HG02885 (cell line): ENCODE measurements at regions not wholly inside any gene's neighbourhood (a gene's known extent, or its start where the extent isn't known, plus 50 kb on each side); places are given as distances from the start of the nearest gene placed in this dataset.
"Not testable (repeated sequence)": the region's sequence is repeated elsewhere in the genome, so short reads cannot be mapped to it uniquely, and the experiment has no call there.

Source experiments
- ATAC-seq: cut with Tn5 transposase; IDR thresholded peaks from one replicate; pipeline ENCODE4 v1.9.1; 2021; ENCODE audit warnings: mild to moderate bottlenecking; ENCODE audit not compliant: unreplicated experiment, poor library complexity

- ATAC-seq: no peak
These were observed 261.4 kb upstream of the MGAT5 start for GRCh38 chr2:133992454-133992853.

DNA sequence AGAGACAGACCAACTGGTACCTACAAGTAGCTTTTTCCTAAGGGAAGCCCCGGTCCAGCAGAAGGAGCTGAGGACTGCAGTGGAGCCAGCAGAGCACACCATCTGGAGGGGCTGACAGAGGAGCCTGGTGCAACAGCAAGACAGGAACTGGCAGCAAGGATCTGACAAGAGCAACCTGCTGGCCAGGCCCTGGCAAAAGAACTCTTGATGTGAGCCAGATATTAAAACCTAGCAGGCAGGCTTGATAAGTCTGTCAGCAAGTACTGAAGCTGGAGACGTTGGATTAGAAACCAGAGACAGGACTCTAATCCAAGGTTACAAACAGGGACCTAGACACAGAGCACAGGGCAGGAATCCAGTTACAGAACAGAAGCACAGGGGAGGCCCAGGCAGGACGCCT lies 260.7 kb upstream of the MGAT5 start:
- no peak for ATAC-seq

GRCh38 chr2:133998726-133999125 lies 255.1 kb upstream of the MGAT5 start:
- not testable (repeated sequence) for ATAC-seq

DNA sequence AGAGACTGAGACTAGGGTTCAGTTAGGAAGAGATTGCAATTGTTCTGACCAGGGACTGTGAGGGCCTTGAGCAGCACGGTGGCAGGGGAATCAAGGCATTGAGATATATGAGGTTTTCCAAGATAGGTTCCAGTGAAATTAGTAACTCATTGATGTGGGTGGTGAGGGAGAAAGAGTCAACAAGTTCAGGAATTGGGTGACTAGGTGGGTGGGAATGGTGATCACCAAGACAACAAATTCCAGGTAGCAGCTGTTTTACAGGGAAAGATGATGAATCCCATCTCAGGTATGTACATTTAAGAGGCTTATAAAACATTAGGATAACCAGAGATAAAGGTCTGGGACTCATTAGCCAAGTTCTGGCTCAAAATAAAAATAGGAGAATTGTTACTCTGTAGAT lies 251.5 kb upstream of the MGAT5 start:
- no peak for ATAC-seq

- no peak for ATAC-seq
These were observed 251.0 kb upstream of the MGAT5 start for GRCh38 chr2:134002921-134003320.

- no peak for ATAC-seq
These were observed 249.4 kb upstream of the MGAT5 start for GRCh38 chr2:134004467-134004866.

DNA sequence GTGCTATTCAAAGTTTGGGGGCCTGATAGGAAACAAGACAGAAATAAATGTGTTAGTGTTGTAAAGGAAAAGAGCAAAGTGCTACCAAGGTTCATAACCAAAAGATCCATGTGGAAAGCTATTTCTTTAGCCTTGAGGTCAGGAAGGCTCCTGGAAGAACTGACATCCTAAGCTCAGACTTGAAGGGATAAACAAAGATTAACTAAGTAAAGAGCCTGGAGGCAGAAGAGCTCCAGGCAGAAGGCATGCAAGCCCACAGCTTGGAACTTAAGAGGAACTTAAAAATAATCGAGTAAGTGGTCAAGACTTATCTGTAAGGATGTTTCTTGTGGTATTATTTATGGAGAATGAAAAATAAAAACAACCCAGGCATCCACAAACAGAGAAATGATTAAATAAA lies 245.0 kb upstream of the MGAT5 start:
- ATAC-seq: no peak

- no peak for ATAC-seq
These were observed 244.4 kb upstream of the MGAT5 start for GRCh38 chr2:134009440-134009839.

DNA sequence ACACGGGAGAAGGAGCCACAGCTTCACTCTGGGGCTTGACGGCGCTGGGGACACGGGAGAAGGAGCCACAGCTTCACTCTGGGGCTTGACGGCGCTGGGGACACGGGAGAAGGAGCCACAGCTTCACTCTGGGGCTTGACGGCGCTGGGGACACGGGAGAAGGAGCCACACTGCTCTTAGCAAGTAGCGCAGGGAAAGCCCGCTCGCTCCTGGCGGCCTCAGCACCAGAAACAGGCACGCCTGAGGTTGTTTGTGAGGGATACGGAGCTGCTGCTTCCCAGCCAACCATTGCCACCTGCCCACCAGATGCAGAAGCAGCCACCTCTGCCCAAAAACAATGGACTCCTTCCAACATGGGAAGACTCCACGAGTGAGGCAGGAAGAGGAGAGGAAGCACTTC lies 244.0 kb upstream of the MGAT5 start:
- ATAC-seq: not testable (repeated sequence)

GRCh38 chr2:134011936-134012586 lies 241.8 kb upstream of the MGAT5 start:
- ATAC-seq: no peak

- ATAC-seq: no peak
These were observed 239.5 kb upstream of the MGAT5 start for GRCh38 chr2:134014196-134014960.

DNA sequence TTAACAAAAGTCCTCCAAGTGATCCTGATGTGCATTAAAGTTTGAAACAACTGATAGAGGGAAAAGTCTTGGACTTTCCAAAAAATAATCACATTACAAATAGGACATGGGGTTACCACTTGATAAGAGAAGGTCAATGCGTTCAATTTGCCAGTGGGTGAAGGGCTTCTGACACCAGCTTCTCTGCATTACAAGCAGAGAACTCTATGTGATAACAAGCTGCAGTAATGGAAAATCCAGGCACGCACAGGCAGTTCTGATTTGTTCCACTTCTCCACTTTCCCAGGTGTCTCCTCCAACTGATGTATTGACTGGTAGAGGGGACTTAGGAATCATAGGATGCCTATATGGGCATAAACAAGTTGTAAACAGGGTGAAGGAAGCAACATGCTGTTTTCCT lies 234.0 kb upstream of the MGAT5 start:
- no peak for ATAC-seq

DNA sequence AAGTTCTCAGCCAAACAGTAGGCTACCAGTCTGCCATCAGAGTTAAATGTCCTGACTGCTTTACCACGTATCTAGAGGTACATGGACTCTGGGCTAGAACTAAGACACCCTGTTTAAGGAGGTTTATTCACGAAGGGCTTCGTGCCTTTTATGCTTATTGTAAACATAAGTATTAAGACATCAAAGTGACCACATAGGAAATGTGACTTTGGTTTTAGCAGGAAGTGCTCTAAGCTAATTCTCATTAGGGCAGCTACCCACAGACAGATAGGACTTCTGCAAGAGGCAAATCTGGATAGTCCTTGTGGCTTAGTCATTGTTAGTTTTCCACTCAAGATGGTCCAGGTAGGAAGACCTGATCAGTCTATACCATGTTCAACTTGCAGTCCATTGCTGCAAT lies 233.3 kb upstream of the MGAT5 start:
- ATAC-seq: peak; percentile 49

GRCh38 chr2:134021830-134022524 lies 231.9 kb upstream of the MGAT5 start:
- ATAC-seq: peak; percentile 92

- no peak for ATAC-seq
These were observed 230.0 kb upstream of the MGAT5 start for GRCh38 chr2:134023854-134024253.

DNA sequence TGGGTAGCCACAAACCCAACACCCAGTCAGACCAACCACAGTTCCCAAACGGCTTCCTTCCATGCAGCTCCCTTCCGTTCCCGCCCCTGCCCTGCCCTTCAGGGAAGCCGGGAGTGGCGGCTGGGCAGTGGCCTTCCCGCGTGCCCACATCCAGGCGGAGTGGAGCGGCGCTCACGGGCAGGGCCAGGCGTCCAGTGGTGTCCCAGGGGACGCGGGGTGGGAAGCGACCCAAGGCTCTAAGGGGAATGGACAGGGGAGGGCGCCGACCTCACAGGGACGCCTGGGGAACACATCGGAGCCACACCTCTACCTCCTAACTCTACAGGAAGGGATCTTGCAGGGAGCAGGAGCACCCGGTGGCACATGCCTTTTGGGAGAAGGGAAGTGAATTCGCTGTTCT lies 225.9 kb upstream of the MGAT5 start:
- ATAC-seq: no peak

GRCh38 chr2:134029418-134029817 lies 224.5 kb upstream of the MGAT5 start:
- no peak for ATAC-seq

DNA sequence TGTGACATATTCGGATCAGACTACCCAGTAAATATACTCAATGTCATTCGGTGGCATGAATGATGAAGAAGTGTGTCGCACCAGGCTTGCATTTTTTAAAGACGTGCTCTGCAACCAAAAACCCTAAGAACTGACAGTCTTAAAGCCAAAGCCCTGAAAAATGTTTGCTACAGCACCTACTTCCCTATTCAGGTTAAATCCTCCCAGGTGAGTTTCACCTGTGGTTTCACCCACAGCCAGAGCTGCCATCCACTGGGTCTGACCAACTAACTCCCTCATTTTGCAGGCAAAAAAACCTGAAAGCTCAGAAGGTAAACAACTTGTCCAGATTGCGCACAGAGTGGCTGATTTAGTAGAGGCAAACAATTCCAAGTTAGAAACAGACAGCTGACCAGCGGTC lies 222.3 kb upstream of the MGAT5 start:
- no peak for ATAC-seq

- no peak for ATAC-seq
These were observed 218.1 kb upstream of the MGAT5 start for GRCh38 chr2:134035605-134036370.

GRCh38 chr2:134039912-134040581 lies 213.8 kb upstream of the MGAT5 start:
- peak; percentile 54 for ATAC-seq
